ENCODE measurements at regions not wholly inside any gene's neighbourhood (a gene's known extent, or its start where the extent isn't known, plus 50 kb on each side); places are given as distances from the start of the nearest gene placed in this dataset.

- TF ChIP-seq, protein P1, sequence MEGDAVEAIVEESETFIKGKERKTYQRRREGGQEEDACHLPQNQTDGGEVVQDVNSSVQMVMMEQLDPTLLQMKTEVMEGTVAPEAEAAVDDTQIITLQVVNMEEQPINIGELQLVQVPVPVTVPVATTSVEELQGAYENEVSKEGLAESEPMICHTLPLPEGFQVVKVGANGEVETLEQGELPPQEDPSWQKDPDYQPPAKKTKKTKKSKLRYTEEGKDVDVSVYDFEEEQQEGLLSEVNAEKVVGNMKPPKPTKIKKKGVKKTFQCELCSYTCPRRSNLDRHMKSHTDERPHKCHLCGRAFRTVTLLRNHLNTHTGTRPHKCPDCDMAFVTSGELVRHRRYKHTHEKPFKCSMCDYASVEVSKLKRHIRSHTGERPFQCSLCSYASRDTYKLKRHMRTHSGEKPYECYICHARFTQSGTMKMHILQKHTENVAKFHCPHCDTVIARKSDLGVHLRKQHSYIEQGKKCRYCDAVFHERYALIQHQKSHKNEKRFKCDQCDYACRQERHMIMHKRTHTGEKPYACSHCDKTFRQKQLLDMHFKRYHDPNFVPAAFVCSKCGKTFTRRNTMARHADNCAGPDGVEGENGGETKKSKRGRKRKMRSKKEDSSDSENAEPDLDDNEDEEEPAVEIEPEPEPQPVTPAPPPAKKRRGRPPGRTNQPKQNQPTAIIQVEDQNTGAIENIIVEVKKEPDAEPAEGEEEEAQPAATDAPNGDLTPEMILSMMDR (IDR thresholded peaks at IDR 0.05; ENCODE audit: poor library complexity) = no peak
- TF ChIP-seq EZH2phosphoT487 (IDR thresholded peaks at IDR 0.05; ENCODE audit: low read depth, severe bottlenecking, unreplicated experiment) (no peak), EZH2 (IDR thresholded peaks at IDR 0.05; ENCODE audit: borderline replicate concordance) (no peak)
- Histone ChIP-seq H3K4me3 (no peak overlapping the region), H3K4me1 (ENCODE audit: insufficient read depth) (no peaks in the 10 kb centered on the region), H4K20me1 (ENCODE audit: insufficient read depth, poor library complexity, severe bottlenecking) (no peaks in the 10 kb centered on the region), H3K79me2 (no peaks in the 10 kb centered on the region), H3K27me3 (no peaks in the 10 kb centered on the region), H3K9me3 (ENCODE audit: low read depth) (no peaks in the 10 kb centered on the region), H3K27ac (no peak overlapping the region), H3K4me2 (no peak overlapping the region), H2AFZ (no peak overlapping the region), H3K36me3 (replicated peaks; ENCODE audit: insufficient read depth, low read depth) (no peaks in the 10 kb centered on the region), H3K9me2 (replicated peaks; ENCODE audit: insufficient read depth) (no peaks in the 10 kb centered on the region)
- DNase-seq (ENCODE audit: low spot score) = no peak
- WGBS (ENCODE audit: low lambda C conversion rate, missing lambda C conversion rate) = 76% methylated on average over 2 of the region's 2 CpGs
These were observed 565.0 kb downstream of the REEP3 start for GRCh38 chr10:64086083-64086767.

GRCh38 chr10:64089648-64090047 lies 568.4 kb downstream of the REEP3 start:
- H3K4me2 ChIP-seq = no peak overlapping the region
- no peaks in the 10 kb centered on the region for H3K27me3 ChIP-seq
- WGBS (ENCODE audit: low lambda C conversion rate, missing lambda C conversion rate) = 58% methylated on average over 2 of the region's 2 CpGs
- H2AFZ ChIP-seq = no peak overlapping the region
- H3K4me1 ChIP-seq (ENCODE audit: insufficient read depth) = no peaks in the 10 kb centered on the region
- TF ChIP-seq EZH2 (IDR thresholded peaks at IDR 0.05; ENCODE audit: borderline replicate concordance) (no peak), EZH2phosphoT487 (IDR thresholded peaks at IDR 0.05; ENCODE audit: low read depth, severe bottlenecking, unreplicated experiment) (no peak)
- TF ChIP-seq, protein P1 (IDR thresholded peaks at IDR 0.05; ENCODE audit: poor library complexity) = no peak
- no peaks in the 10 kb centered on the region for H3K79me2 ChIP-seq
- no peaks in the 10 kb centered on the region for H3K36me3 ChIP-seq (replicated peaks; ENCODE audit: insufficient read depth, low read depth)
- no peak overlapping the region for H3K4me3 ChIP-seq
- no peaks in the 10 kb centered on the region for H3K9me3 ChIP-seq (ENCODE audit: low read depth)
- no peaks in the 10 kb centered on the region for H3K9me2 ChIP-seq (replicated peaks; ENCODE audit: insufficient read depth)
- DNase-seq (ENCODE audit: low spot score) = no peak
- no peaks in the 10 kb centered on the region for H4K20me1 ChIP-seq (ENCODE audit: insufficient read depth, poor library complexity, severe bottlenecking)
- no peak overlapping the region for H3K27ac ChIP-seq

DNA sequence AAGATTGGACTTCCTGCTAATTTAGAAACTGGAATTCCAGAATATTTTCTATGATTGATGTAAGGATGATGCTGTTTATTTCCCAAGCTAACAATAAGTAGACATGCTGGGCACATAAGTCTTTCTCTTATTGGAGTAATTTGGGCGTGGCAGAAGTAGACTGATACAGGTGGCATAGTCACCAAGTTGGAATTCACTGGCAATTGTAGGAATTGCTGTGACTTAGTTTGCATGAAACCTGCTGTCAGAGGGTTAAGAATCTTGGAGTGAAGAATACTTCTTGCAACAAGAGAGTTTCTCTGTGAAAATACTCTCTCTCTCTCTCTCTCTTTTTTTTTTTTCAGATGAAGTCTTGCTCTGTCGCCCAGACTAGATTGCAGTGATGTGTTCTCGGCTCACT lies 569.7 kb downstream of the REEP3 start:
- Histone ChIP-seq H3K79me2 (no peaks in the 10 kb centered on the region), H3K27ac (no peak overlapping the region), H3K36me3 (replicated peaks; ENCODE audit: insufficient read depth, low read depth) (no peaks in the 10 kb centered on the region), H3K27me3 (no peaks in the 10 kb centered on the region), H3K4me1 (ENCODE audit: insufficient read depth) (no peaks in the 10 kb centered on the region), H3K4me2 (no peak overlapping the region), H3K9me2 (replicated peaks; ENCODE audit: insufficient read depth) (no peaks in the 10 kb centered on the region), H2AFZ (no peak overlapping the region), H3K9me3 (ENCODE audit: low read depth) (no peaks in the 10 kb centered on the region), H4K20me1 (ENCODE audit: insufficient read depth, poor library complexity, severe bottlenecking) (no peaks in the 10 kb centered on the region), H3K4me3 (no peak overlapping the region)
- 94% methylated on average over 3 of the region's 3 CpGs for WGBS (ENCODE audit: low lambda C conversion rate, missing lambda C conversion rate)
- no peak for DNase-seq (ENCODE audit: low spot score)
- TF ChIP-seq EZH2 (IDR thresholded peaks at IDR 0.05; ENCODE audit: borderline replicate concordance) (no peak), EZH2phosphoT487 (IDR thresholded peaks at IDR 0.05; ENCODE audit: low read depth, severe bottlenecking, unreplicated experiment) (no peak)
- TF ChIP-seq, protein P1 (IDR thresholded peaks at IDR 0.05; ENCODE audit: poor library complexity) = no peak

All from hepatocyte (in vitro differentiated cells).